ENCODE measurements at regions not wholly inside any gene's neighbourhood (a gene's known extent, or its start where the extent isn't known, plus 50 kb on each side); places are given as distances from the start of the nearest gene placed in this dataset.
"Not testable (repeated sequence)": the region's sequence is repeated elsewhere in the genome, so short reads cannot be mapped to it uniquely, and the experiment has no call there.

DNA sequence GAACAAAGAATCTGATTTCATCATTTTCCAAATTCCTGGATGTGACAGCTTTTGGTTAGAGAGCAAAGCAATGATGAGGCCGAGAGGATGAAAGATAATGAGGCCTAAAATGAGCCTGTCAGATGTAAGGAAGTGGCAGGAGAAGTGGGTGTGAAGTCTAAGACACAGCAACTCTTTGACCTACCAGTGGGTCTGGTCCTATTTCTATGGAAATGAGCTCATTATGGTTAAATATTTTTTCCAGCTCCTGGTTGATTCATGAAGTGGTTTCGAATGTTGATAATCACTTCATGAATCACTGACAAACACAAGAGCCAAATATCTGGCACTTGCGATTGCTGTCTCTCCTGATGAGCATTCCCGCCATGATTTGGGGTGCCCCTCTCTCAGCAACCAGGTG is 273.3 kb upstream of the CDH5 start:
- Mint-ChIP-seq H3K36me3 (no peaks in the 10 kb centered on the region), H3K27me3 (no peaks in the 10 kb centered on the region), H3K4me1 (no peaks in the 10 kb centered on the region), H3K4me3 (no peak overlapping the region), H3K27ac (no peak overlapping the region), H3K9me3 (no peaks in the 10 kb centered on the region)
- ATAC-seq (ENCODE audit: low read depth) (no peak), DNase-seq (ENCODE audit: low spot score in 2 of 2) (no peak)

DNA sequence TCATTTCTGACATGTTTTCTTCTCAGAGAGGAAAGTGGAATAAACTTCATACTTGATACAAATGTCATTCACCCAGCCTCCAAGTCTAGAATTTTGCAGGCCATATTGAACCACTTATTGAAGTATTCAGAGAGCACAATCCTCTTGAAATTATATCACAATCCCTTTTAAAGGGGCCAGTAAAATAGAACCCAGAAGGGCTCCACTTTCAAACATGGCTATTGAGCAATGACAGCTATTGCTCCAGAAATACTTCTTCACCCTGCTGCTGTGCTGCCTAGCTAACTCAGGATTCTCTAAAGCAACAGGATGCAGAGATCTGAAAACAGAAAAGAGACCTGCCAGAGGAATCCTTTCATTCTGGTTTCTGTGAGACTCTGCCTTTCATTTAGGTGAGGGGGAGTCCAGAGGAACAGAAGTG is 275.0 kb upstream of the CDH5 start:
- Mint-ChIP-seq H3K27ac (no peak overlapping the region), H3K9me3 (no peaks in the 10 kb centered on the region), H3K36me3 (no peaks in the 10 kb centered on the region), H3K4me1 (no peaks in the 10 kb centered on the region), H3K27me3 (no peaks in the 10 kb centered on the region), H3K4me3 (no peak overlapping the region)
- no peak for DNase-seq (ENCODE audit: low spot score in 2 of 2)
- ATAC-seq (ENCODE audit: low read depth): no peak

DNA sequence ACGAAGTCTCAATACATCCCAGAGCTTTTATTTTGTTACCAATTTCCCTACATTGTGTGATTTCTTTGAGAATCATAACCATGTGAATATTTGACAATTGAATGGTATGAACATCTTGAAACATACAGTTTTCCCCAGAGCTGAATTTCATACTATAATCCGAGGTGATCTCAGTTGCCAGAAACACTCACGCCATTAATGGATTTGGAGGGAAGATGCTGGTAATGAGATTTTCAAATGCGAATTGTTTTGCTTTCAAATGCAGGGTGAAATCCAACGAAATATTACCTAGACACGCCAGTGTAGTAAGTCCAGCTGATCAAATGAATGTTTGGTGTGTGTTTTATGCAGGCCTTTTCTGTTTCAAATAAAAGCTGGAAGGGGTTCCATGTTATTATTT is 277.8 kb upstream of the CDH5 start:
- Mint-ChIP-seq H3K4me1 (no peaks in the 10 kb centered on the region), H3K4me3 (no peak overlapping the region)
- no peak for ATAC-seq (ENCODE audit: low read depth)

DNA sequence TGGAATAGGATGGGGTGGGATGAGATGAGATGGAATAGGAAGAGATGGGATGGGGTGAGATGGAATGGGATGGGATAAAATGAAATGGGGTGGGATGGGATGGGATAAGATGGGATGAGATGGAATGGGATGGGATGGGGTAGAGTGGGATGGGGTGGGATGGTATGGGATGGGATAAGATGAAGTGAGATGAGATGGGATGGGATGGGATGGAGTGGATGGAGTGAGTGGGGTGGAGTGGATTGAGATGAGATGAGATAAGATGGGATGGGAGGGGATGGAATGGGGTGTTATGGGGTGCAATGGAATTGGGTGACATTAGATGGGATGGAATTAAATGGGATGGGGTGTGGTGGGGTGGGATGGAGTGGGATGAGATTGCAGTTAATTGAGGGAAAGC is 279.2 kb upstream of the CDH5 start:
- Mint-ChIP-seq H3K36me3 (no peaks in the 10 kb centered on the region), H3K27me3 (no peaks in the 10 kb centered on the region), H3K9me3 (peaks cover 3% of the 10 kb centered on the region), H3K4me3 (no peak overlapping the region), H3K4me1 (no peaks in the 10 kb centered on the region), H3K27ac (no peak overlapping the region)
- ATAC-seq (ENCODE audit: low read depth) (no peak), DNase-seq (ENCODE audit: low spot score in 2 of 2) (no peak)

More for the DNA sequence above, 277.8 kb upstream of the CDH5 start:
- H3K9me3 Mint-ChIP-seq: peaks cover 3% of the 10 kb centered on the region
- H3K27me3 Mint-ChIP-seq: no peaks in the 10 kb centered on the region
- H3K36me3 Mint-ChIP-seq: no peaks in the 10 kb centered on the region
- DNase-seq (ENCODE audit: low spot score in 2 of 2): no peak
- no peak overlapping the region for H3K27ac Mint-ChIP-seq

DNA sequence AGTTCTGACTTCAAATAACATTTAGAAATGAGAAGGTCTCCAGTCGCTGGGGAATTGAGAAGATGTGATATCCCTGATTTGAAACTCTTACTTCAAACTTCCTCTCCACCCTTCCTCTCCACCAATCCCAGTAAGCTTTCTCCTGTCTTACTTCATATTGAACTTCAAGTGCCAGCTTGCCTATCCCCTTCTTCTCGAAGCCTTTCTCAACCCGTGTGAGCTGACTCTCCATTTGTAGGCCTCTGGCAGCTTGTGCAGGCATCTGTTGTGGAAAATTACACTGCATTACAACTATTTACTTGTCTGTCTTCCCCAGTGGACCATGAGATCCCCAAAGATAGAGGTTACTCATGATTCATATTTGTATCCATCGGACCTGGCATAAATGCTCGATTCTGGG is 280.8 kb upstream of the CDH5 start:
- Mint-ChIP-seq H3K27ac (no peak overlapping the region), H3K27me3 (no peaks in the 10 kb centered on the region), H3K36me3 (no peaks in the 10 kb centered on the region), H3K9me3 (peaks cover 3% of the 10 kb centered on the region), H3K4me1 (no peaks in the 10 kb centered on the region), H3K4me3 (no peak overlapping the region)
- DNase-seq (ENCODE audit: low spot score in 2 of 2) (no peak), ATAC-seq (ENCODE audit: low read depth) (no peak)

DNA sequence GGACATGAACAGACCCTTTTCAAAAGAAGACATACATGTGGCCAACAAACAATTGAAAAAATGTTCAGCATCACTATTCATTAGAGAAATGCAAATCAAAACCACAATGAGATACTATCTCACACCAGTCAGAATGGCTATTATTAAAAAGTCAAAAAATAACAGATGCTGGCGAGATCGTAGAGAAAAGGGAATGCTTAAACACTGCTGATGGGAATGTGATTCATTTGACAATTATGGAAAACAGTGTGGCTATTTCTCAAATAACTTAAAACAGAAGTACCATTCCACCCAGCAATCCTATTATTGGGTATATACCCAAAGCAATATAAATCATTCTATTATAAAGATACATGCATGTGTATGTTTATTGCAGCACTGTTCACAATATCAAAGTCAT is 281.8 kb upstream of the CDH5 start:
- H3K9me3 Mint-ChIP-seq; H3K27me3 Mint-ChIP-seq; H3K27ac Mint-ChIP-seq; H3K36me3 Mint-ChIP-seq; H3K4me1 Mint-ChIP-seq; ATAC-seq (ENCODE audit: low read depth); H3K4me3 Mint-ChIP-seq; DNase-seq (ENCODE audit: low spot score in 2 of 2): not testable (repeated sequence)

DNA sequence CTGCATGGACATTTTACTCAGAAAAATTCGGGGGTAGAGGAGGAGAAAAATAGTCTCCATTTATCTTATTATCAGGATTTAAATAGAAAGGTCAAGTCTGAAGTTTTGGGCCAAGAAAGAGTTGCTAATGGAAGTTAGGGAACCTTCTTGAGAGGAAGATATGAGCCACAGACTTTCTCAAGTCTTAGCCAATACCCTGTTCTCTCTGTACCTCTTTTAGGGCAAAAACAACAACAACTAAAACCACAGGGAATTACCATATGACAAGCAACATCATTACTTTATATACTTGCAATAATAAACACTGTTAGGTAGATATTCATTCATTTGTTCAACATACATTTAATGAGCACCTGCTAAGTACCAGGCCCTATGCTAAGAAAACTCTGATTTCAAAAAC is 282.2 kb upstream of the CDH5 start:
- H3K4me3 Mint-ChIP-seq: no peak overlapping the region
- no peaks in the 10 kb centered on the region for H3K27me3 Mint-ChIP-seq
- H3K4me1 Mint-ChIP-seq: no peaks in the 10 kb centered on the region
- H3K36me3 Mint-ChIP-seq: no peaks in the 10 kb centered on the region
- peaks cover 8% of the 10 kb centered on the region for H3K9me3 Mint-ChIP-seq
- no peak for ATAC-seq (ENCODE audit: low read depth)
- DNase-seq (ENCODE audit: low spot score in 2 of 2): no peak
- no peak overlapping the region for H3K27ac Mint-ChIP-seq

DNA sequence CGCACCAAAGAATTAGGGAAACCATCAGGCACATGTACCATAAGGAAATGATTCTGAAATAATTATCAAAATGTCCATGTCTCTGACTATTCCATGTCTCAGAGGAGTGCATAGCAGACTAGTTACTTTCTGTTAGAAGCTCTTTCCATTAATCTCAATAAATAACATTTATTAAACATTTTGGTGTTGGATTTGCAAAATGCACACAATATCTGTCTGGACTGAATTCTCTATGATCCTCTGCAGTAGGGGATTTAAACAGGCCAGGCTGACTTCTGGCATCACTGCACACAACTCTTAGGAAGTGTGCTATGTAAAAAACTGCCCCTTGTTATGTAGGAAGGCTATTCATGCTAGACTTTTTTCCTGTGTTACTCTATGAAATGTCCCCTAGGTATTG is 283.3 kb upstream of the CDH5 start:
- DNase-seq (ENCODE audit: low spot score in 2 of 2) (no peak), ATAC-seq (ENCODE audit: low read depth) (no peak)
- H3K4me3 Mint-ChIP-seq: no peak overlapping the region
- no peak overlapping the region for H3K27ac Mint-ChIP-seq
- H3K36me3 Mint-ChIP-seq: no peaks in the 10 kb centered on the region
- H3K4me1 Mint-ChIP-seq: no peaks in the 10 kb centered on the region
- peaks cover 4% of the 10 kb centered on the region for H3K27me3 Mint-ChIP-seq
- H3K9me3 Mint-ChIP-seq: peaks cover 8% of the 10 kb centered on the region

DNA sequence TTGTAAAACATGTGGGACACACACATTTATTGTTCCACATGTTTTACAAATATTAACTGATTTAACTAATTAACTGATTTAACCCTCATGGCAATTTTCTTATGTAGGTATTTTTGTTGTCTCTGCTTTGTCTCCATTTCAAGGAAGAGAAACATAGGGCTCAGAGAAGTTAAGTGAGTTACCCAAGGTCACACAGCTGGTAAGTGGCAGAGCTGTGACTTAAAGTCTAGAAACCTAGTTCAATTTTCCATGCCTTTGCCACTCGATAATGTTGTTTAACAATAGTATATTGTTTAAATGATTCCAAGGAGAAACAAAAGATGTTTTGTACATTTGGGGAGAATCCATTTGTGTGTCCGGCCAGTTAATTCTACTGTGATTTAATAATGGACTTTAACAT is 284.1 kb upstream of the CDH5 start:
- ATAC-seq (ENCODE audit: low read depth) (no peak), DNase-seq (ENCODE audit: low spot score in 2 of 2) (no peak)
- Mint-ChIP-seq H3K4me3 (no peak overlapping the region), H3K9me3 (peaks cover 8% of the 10 kb centered on the region), H3K27me3 (peaks cover 4% of the 10 kb centered on the region), H3K4me1 (no peaks in the 10 kb centered on the region), H3K27ac (no peak overlapping the region), H3K36me3 (no peaks in the 10 kb centered on the region)

DNA sequence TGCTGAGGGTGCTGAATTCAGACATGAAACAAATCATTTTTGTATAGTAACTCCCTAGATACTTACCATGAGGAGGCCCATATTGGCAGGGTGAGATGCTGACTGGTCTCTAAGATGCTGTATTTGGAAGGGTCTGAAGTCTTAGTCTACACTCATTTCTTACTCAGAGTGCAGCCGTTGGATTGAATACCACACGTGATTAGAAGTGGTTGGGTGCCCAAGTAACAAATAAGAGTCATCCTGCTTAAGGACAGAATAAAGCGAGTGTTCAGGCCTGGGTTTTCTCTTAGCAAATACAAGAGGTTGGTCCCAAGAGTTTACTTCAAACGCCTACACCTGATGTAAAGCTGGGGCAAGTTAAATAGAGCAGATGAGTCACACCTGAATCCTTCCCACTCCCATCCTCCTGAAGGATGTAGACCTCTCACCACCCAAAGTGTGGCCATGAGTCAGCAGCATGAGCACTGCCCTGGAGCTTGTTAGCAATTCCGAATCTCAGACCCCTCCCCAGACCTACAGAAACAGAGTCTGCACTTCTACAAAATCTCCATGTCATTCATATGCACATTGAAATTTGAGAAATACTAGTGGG is 284.6 kb upstream of the CDH5 start:
- Mint-ChIP-seq H3K27ac (no peak overlapping the region), H3K36me3 (no peaks in the 10 kb centered on the region), H3K27me3 (peaks cover 4% of the 10 kb centered on the region), H3K4me3 (no peak overlapping the region), H3K9me3 (peaks cover 8% of the 10 kb centered on the region), H3K4me1 (no peaks in the 10 kb centered on the region)
- ATAC-seq (ENCODE audit: low read depth): no peak
- no peak for DNase-seq (ENCODE audit: low spot score in 2 of 2)

DNA sequence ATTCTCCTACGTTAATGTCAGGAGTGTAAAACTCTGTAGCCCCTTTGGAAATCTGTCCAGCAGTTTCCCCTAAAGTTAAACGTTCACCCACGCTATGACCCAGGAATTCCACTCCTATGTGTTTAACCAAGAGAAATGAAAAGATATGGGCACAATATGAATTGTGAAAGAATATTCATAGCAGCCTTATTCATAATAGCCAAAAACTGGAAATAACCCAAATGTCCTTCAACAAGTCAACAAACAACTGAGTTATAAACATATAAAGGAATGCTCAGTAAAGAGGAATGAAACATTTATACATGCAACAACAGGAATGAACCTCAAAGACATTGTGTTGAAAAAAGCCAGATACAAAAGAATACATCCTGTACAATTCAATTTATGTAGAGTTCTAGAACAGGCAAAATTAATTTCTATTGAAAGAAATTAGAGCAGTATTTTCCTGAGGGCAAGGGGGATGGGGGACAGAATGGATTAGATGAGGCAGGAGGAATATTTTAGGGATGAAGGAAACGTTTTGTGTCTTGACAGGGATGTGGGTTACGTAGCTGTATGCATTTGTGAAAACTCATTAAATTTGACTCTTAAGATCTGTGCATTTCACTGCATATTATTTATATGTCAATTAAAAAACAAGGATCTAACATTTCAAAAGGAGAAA is 286.7 kb upstream of the CDH5 start:
- H3K36me3 Mint-ChIP-seq: no peaks in the 10 kb centered on the region
- no peak for DNase-seq (ENCODE audit: low spot score in 2 of 2)
- H3K4me1 Mint-ChIP-seq: no peaks in the 10 kb centered on the region
- no peak overlapping the region for H3K27ac Mint-ChIP-seq
- peaks cover 4% of the 10 kb centered on the region for H3K27me3 Mint-ChIP-seq
- no peak overlapping the region for H3K4me3 Mint-ChIP-seq
- no peak for ATAC-seq (ENCODE audit: low read depth)
- peaks cover 4% of the 10 kb centered on the region for H3K9me3 Mint-ChIP-seq

DNA sequence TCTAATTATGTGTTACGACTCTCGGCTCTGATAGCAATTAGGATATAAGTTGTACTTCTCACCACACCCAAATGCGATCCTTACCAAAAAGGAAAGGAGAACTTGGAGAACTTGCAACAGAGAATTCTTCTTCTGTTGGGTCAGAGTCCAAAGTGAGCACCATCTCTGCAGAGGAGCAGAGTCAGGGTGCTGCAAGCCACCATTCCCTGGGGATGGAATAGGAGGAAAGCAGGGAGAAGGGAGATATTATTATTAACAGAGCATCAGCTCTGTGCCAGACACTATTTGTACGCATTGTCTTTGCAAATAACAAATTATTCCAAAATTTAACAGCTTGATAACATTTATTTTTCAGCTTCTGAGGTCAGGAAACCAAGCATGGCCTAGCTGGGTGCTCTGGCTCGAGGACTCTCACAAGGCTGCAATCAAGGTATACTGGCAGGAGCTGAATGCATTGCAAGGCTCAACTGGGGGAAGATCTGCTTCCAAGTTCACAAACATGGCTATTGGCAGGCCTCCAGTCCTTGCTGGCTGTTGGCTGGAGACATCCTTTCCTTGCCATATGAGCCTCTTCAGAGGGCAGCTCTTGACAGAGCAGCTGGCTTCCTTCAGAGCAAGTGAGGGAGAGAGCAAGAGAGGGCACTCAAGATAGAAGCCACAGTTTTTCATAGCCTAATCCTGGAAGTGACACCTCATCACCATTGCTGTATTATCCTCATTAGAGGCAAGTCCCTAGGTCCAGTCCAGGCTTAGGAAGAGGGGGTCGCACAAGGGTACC is 296.2 kb upstream of the CDH5 start:
- H3K27me3 Mint-ChIP-seq: peaks cover 6% of the 10 kb centered on the region
- H3K27ac Mint-ChIP-seq: no peak overlapping the region
- DNase-seq (ENCODE audit: low spot score in 2 of 2) (no peak), ATAC-seq (ENCODE audit: low read depth) (no peak)
- no peaks in the 10 kb centered on the region for H3K4me1 Mint-ChIP-seq
- H3K36me3 Mint-ChIP-seq: no peaks in the 10 kb centered on the region
- no peak overlapping the region for H3K4me3 Mint-ChIP-seq
- peaks cover 2% of the 10 kb centered on the region for H3K9me3 Mint-ChIP-seq

DNA sequence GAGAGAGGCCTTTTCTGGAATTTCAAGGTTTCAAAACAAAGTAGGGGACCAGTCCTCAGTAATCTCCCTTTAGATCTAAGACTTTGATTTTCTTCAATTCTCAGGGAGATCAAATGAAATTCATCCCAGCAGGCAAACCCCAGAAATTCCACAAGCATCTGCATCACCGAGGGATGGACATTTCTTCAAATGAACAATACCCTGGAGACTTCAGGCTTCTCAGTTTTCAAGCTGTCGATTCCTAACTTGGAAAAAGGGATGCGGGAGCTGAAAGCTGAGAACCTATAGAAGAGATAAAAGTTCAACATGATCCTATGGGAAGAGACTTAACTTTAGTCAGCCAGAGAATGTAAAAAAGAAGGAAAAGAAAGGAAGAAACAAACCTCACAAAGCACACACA is 296.9 kb upstream of the CDH5 start:
- DNase-seq (ENCODE audit: low spot score in 2 of 2) (no peak), ATAC-seq (ENCODE audit: low read depth) (no peak)
- H3K4me1 Mint-ChIP-seq: no peaks in the 10 kb centered on the region
- no peak overlapping the region for H3K27ac Mint-ChIP-seq
- H3K4me3 Mint-ChIP-seq: no peak overlapping the region
- H3K27me3 Mint-ChIP-seq: peaks cover 8% of the 10 kb centered on the region
- no peaks in the 10 kb centered on the region for H3K36me3 Mint-ChIP-seq
- peaks cover 2% of the 10 kb centered on the region for H3K9me3 Mint-ChIP-seq

DNA sequence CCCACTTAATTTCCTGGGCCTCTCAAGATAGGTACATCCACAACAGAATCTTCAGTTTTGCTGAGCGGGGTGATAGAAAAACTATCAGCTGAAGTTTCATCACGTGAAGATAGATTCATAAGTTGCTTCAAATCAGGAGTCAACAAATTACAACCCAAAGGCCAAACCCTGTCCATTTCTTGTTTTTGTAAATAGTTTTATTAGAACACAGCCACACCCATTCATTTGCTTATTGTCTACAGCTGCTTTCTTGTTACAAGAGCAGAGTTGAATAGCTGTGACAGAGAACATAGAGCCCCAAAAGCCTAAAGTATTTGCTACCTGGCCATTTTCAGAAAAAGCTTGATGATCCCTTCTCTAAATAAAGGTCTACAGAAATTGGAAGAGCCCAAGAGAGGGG is 300.1 kb upstream of the CDH5 start:
- DNase-seq (ENCODE audit: low spot score in 2 of 2): no peak
- Mint-ChIP-seq H3K4me1 (no peaks in the 10 kb centered on the region), H3K36me3 (no peaks in the 10 kb centered on the region), H3K27me3 (peaks cover 6% of the 10 kb centered on the region), H3K4me3 (no peak overlapping the region), H3K9me3 (peaks cover 2% of the 10 kb centered on the region), H3K27ac (no peak overlapping the region)
- ATAC-seq (ENCODE audit: low read depth): no peak

DNA sequence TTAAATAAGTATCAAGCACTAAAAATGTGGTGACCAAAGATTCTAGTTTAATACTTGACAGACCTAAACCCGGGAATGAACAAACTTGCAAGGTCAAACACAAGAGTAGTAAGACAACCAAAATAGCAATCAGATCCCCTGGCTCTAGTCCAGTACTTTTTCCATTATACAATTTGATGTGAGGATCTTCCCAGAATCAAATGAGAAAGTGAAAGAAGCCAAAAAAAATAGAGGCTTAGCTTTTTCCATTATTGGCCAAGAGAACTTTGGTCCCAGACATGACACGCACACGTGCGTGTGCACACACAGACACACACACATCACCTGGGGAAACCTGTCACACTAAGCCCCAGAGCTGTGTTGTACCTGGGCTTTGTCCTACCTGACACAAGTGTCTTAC is 300.6 kb upstream of the CDH5 start:
- Mint-ChIP-seq H3K9me3 (peaks cover 2% of the 10 kb centered on the region), H3K27me3 (peaks cover 8% of the 10 kb centered on the region), H3K4me3 (no peak overlapping the region), H3K27ac (no peak overlapping the region), H3K36me3 (no peaks in the 10 kb centered on the region), H3K4me1 (no peaks in the 10 kb centered on the region)
- DNase-seq (ENCODE audit: low spot score in 2 of 2) (no peak), ATAC-seq (ENCODE audit: low read depth) (no peak)
